NCI-H187 (cell line): ENCODE measurements at regions not wholly inside any gene's neighbourhood (a gene's known extent, or its start where the extent isn't known, plus 50 kb on each side); places are given as distances from the start of the nearest gene placed in this dataset.
A peak's percentile ranks its signal among the peaks of the same experiment; 100 is the strongest.
"Not testable (repeated sequence)": the region's sequence is repeated elsewhere in the genome, so short reads cannot be mapped to it uniquely, and the experiment has no call there.

Experiments used
- DNase-seq, 2 experiments: peaks; one replicate each; lab custom pipeline; 2025; lab: John Stamatoyannopoulos, UW

DNA sequence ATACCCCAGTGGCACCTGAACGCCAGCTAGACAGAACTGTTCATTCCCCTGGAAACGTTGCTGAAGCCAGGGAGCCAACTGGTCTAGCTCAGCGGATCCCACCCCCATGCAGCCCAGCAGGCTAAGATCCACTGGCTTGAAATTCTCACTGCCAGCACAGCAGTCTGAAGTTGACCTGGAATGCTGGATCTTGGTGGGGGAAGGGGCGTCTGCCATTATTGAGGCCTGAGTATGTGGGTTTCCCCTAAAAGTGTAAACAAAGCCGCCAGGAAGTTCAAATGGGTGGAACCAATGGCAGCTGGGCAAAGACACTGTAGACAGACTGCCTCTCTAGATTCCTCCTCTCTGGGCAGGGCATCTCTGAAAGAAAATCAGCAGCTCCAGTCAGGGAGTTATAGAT, 213.0 kb downstream of the NKX6-1 start:
- DNase-seq, result no peak

DNA sequence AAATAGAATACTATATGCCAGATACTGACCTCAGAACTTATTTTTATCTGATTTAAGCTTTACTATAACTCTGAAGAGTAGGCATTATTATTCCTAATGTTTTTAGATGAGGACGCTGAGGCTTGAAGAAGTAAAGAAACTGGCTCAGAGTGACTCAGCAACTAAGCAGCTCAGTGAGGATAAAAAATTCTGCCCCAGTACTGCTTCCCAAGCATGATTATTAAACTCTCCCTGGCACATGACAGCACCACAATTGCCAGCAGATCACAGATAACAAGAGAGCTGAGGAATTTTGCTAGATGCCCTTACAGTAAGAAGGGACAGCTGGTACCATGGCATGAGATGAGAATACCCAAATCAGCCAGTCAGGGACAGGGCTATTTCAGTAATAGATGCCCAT, 219.4 kb downstream of the NKX6-1 start:
- DNase-seq, result no peak

DNA sequence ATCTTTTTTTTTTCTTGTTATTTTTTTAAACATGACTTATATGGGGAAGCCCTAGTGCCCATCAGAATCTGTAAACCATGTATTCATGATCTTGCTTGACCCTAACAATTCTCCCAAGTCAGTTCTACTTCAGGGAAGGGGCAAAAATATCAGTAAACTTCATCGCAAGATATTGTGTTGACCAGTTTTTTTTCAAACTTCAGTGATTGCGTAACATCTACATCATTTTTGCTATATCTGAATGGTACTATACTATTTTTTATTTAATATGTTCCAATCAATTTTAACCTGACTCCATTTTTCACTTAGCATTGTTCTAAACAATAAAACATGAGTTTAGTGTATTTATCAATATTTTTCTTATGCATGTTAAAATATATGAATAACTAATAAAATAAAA, 221.2 kb downstream of the NKX6-1 start:
- no peak for DNase-seq

DNA sequence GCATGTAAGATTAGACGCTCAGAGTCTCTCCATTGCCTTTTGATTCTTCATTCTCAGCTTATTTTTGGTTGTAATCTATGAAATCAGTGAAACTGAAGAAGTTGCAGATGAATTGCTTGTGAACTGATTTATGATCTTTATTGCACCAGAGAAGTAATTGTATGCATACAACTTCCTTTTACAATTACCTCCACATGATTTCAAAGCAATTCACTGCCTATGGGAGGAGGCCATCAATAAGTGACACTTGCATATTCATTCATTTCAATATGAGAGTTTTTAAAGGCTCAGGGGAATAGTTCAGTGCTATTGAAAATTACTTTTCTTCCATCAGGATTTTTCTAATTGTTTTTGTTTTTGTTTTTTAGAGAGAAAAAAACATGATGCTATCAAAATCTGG, 222.3 kb downstream of the NKX6-1 start:
- no peak for DNase-seq

DNA sequence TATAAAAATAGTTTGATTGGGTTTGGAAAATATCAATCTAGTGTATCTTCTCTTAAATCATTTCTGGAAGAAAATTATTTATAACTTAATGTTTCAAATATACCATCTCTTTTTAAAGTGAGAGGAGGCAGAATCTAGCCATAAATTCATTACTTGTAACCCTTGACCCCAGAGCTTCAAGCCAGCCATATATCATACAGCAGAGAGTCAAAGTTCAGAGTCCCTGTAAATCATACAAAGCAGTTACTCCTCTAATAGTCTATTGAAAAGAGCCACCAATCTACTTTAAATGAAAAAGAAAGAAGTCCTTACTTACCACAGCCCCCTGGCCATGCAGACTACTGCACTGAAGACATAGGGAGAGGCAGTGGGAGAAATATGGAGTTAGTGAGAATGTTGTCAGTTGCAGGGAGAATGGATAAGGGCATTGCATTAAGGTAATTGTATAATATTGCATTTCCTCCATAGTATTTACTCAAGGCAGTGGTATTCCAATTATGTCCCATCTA, 229.5 kb downstream of the NKX6-1 start:
- no peak for DNase-seq

DNA sequence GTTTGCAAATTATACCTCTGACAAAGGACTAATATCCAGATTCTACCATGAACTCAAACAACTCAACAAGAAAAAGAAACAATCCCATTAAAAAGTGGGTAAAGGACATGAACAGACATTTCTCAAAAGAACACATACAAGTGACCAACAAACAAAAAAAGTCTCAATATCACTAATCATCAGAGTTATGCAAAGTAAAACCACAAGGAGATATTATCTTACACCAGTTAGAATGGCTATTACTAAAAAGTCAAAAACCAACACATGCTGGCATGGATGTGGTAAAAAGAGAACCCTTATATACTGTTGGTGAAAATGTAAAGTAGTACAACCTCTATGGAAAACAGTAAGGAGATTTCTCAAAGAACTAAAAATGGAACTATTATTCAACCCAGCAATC, 234.4 kb downstream of the NKX6-1 start:
- no peak for DNase-seq

DNA sequence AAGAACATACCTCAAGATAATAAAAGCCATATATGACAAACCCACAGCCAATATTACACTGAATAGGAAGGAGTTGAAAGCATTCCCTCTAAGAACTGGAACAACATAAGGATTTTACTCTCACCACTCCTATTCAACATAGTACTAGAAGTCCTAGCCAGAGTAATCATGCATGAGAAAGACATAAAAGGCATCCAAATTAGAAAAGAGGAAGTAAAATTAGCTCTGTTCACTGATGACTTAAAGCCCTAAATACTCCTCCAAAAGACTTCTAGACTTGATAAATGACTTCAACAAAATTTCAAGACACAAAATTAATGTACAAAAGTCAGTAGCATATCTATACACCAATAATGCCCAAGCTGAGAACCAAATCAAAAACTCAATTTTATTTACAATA, 235.7 kb downstream of the NKX6-1 start:
- DNase-seq, result no peak

DNA sequence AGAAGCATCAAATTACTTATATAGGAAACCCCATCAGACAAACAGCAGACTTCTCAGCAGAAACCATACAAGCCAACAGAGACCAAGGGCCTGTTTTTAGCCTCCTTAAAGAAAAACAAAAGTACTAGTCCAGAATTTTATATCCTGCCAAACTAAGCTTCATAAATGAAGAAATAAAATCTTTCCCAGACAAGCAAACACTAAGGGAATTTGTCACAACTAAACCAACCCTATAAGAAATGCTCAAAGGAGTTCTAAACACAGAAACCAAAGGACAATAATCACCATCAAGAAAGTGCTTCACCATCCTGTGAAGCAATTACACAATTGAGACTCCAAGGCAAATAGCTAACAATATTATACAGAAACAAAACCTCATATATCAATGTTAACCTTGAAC, 238.6 kb downstream of the NKX6-1 start:
- no peak for DNase-seq

DNA sequence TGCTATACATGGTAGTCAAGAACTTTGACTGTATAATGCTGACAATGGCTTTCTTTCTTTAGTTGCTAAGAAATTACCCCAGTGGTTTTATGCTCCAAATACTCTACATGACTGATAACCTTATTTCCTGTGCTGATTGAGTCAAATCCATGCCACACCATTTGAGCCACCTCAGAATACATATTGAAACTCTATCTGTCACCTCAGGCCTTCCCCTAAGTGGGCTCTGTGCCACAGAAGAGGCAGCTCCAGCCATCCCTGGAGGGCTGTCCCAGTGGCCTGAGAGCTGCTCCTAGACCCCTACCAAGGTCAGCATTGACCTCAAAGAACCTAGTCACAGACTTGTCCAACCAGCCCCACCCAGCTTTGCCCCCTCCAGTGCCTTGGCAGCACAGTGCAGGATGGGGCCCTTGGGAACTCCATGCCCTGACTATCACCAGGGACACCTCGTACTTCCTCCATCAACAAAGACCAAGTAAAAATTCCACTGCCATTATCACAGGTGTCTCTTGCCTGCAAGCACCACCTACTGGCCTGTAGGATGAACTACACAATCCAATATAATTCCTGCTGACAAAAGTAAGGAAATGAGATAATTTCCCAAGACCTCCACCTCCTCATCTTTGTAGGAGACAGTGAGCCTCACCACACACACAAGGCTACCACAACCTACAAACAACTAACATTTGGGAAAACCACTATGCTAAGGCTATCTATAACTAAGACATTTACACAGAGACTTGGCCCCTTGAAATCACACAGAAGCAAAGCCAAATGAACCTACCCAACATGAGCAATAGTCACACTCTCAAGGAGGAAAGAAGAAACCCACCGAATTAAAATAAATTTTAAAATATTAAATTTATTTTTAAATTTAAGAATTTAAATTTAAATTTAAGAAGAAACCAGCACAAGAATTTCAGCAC, 239.9 kb downstream of the NKX6-1 start:
- no peak for DNase-seq

DNA sequence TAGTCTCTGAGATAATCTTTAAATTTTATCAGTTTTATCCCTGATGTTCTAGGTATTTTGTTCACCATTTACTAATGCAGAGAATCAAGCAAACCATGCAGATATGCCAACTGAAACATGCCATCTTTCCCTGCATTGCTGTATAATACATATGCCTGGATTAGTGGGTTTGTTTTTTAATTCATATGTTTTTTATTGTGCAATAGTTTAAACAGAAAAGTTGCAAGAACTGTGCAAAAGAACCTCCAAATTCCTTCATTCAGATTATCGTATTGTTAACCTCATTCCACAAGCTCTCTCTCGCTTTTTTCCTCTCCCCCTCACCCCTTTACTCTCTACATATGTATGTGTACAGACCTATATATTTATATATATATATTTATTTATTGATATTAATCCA, 244.6 kb downstream of the NKX6-1 start:
- no peak for DNase-seq

DNA sequence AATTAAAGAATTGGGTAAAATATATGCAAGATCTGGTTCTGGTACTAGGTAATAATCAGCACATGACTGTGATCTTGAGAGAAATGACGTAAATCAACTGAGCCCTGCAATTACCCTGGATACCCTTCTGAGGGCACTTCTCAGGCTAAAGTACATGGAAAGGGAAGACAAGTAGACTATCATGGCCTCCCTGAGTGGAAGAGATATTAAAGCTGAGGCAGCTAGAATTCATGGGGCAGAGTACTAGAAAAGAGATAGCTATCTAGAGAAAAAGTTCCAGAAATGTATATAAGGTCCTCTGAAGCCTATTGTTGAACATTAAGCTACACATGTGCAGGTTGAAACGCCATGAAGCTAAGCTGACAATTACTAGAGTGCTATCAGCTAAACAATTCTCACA, 249.6 kb downstream of the NKX6-1 start:
- peak in 1 of 2 experiments; percentile 39 for DNase-seq

DNA sequence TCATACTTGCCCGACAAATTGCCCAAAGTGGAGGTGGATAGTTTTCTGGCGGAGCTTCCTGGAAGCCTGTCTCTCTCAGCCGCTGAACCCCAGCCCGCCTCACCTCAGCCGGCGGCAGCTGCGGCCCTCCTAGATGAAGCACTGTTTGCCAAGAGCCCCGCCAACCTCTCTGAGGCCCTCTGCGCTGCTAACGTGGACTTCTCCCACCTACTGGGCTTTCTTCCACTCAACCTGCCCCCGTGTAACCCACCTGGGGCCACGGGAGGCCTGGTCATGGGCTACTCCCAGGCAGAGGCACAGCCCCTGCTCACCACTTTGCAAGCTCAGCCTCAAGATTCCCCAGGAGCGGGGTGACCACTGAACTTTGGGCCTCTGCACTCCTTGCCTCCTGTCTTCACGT, 254.1 kb downstream of the NKX6-1 start:
- DNase-seq, result not testable (repeated sequence)

DNA sequence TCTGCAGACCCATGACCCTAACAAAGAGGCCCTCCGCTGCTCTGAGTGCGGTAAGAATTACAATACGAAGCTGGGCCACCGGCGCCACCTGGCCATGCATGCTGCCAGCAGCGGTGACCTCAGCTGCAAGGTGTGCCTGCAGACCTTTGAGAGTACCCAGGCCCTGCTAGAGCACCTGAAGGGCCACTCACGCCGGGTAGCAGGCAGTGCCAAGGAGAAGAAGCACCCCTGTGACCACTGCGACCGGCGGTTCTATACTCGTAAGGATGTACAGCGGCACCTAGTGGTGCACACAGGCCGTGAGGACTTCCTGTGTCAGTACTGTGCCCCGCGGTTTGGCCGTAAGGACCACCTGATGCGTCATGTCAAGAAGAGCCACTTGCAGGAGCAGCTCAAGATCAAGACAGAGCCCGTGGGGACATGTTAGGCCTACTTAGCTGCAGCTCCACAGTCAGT, 254.7 kb downstream of the NKX6-1 start:
- DNase-seq, result not testable (repeated sequence)

DNA sequence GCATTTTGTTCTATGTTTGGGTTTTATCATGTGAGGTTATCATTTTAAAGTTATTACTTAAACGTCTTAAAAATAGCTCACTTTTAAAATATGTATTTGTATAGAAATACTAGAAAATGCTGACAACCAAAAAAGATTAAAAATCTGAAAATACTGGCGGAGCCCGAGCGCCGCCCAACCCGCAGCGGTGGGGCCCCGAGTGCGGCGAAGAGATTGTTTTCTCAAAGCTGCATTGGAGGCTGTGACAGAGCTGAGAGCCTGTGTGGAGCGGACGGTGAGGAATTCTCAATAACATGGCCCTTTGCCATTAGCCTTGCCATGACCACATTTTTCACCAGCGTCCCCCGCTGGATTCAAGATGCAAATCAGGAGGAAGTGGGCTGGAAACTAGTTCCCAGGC, 255.4 kb downstream of the NKX6-1 start:
- no peak for DNase-seq

DNA sequence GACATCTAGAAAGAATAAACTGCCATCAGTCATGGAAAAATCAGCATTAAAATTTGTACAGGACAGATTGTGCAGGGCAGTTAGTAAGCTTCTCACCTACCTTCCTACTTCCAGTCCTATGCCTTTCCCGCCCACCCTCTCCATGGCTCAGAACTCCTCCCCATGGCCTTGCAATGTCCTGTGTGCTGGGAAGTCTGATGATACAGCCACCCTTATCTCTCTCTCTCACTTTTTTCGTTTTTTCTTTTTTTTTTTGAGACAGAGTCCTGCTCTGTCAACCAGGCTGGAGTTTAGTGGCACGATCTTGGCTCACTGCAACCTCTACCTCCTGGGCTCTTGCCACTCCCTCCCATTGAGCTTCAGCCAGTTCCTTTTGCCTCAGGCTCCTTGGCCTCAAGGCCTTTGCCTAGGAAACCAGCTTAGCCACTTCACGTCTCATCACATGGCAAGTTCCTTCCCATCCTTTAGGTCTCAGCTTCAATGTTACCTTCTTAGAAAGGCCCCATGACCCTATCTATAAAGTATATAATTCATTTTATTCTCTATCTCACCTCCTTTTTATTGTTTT, 259.7 kb downstream of the NKX6-1 start:
- DNase-seq, result no peak

DNA sequence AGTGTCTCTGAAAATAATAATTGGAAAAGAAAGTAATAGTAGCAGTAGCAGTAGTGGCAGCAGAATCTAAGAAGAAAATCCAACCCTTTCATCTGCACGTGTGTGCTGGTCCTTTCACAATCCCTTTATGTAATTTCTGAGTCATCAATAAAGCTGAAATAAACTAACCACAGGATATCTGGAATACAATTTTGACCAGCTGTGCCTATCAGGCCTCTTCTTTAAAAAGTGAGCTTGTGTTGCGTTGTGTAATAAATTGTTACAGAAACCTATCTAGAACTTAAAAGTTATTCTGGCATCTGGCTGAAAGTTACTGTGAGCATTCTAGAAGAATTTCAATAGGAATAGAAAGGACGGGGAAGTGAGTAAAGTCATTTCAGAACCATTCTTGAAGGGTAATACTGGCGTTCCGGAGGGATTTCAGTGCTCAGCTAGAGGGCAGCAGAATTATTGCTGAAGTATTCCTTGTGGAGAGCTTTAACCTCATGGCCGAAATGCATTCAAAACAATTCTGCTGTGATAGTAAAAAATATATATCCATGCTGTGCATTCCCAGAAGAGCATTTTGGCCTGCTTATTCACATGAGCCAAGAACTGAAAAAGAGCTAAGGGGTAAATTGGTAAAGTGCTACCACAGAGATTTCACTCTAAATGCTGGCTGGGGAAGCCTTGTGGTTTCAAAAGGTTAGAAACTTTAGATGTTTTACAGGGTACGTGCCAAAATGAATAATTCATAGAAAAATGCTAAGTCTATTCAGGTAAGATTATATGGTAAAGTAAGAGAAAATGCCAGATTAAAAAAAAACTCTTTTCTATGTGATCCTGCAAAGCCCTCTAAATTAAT, 260.6 kb downstream of the NKX6-1 start:
- DNase-seq, result no peak

DNA sequence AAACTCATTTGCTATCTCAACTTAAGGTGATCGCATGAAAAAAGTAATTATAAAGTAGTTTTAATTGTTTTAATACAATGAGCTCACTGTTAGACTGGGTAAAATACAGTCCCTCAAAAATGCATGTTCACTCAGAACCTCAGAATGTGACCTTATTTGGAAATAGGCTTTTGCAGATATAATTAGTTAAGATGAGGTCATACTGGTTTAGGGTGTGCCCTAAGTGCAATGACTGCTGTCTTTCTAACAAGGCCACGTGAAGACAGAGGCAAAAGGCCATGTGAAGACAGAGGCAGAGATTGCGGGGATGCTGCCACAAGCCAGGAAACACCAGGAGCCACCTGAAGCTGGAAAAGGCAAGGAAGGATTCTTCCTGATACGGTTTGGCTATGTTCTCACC, 262.1 kb downstream of the NKX6-1 start:
- no peak for DNase-seq

DNA sequence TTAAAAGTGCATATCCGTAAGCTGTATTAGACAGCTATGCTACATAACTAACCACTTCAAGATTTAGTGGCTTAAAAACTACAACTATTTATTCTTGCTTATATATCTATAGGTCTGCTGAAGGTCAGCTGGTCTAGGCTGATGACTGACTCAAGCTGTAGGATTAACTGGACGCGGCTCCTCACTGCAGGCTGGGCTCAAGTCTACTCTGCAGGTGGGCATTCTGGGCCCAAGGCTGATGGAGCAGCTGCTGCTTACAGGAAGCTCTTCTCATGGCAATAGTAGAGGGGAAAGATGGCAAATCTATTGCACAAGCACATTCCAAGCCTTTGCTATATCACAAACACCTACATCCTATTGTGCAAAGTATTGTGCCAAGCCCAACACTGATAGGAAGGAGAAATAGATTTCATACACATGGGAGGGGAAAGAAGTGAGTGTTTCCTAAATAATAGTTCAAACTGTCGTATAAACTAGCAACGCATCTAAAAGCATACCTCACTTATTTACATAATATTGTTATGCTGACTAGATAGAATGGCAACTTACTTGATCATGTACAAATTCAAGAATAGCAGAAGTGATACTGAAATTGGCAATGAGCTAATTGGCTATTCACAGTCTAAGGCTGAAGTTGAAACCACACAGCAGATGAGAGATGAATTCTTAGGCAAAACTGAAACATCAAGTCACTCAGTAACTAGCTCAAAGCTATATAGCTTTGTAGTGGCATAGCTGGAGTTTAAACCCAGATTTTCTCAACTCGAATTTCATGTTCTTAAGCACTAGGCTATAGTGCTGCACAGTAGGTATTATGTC, 263.8 kb downstream of the NKX6-1 start:
- no peak for DNase-seq

DNA sequence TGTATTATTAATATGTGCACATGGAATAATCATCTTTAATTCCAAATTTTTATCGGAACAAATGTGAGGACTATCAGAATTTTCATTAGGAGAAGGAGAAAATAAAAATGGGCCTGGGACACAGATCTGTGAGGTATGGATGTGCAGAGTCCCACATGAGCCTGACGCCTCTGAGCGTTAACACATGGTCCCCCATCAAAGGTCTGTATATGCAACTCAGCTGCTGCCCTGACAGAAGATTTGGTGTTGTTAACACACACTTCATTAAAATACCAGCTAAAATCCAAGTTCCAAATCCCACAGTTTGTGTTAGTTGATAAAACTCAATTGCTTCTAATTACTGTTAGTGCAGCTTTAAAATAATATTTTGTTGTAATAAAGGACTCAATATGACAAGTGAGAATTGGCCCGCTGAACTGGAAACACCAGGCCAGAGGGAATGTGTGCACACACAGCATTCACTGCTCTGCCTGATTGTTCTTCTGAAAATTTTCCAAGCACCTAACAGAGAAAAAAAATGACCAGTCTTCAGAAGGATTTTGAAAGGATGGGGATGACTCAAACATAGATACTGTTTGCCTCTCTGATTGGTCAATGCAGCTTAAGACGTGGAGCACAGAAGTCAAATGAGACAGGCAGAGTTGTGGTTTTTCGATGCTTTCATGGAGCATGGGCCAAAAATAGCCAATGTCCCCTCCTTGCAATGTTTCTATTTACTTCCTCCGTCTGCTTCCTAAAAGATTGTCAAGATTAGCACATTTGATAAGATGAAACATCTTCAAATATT, 266.6 kb downstream of the NKX6-1 start:
- DNase-seq, result no peak

DNA sequence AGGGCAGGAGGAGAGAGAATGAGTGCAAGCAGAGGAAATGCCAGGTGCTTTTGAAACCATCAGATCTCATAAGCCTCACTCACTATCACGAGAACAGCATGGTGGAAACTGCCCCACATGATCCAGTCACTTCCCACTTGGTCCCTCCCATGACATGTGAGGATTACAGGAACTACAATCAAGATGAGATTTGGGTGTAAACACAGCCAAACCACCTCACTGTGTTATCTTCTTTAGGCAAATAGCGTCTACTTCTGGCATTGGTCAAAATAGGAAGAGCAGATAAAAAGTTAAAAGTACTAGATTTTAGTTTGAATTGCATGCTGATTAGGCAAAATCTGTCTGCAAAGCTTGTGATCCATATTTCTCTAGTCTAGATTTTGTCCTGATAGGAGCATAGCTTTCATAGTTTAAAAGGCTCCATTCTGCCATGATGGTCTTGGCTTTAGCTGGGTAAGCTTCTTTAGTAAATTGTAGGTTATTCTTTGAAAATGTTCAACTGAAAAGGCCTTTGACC, 267.5 kb downstream of the NKX6-1 start:
- no peak for DNase-seq

DNA sequence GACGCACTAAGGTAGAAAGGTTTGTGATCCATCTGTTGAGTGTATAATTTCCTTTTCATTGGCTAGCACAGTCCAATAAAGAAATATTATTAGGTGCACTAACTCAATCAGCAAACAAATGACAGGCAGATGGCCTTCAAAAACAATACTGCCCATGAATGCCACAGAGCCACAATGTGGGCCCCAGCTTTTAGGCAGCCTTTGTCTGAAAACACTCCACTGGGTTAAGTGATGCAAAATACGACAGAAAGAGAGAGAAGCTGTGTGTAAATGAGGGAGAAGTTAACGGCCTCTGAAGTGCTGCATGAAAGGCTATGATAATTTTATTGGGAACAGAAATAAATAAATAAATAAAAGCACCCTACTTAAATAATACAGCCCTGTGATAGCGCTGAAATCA, 274.6 kb downstream of the NKX6-1 start:
- peak; percentile 7 to 45 for DNase-seq
